ENCODE measurements at regions not wholly inside any gene's neighbourhood (a gene's known extent, or its start where the extent isn't known, plus 50 kb on each side); places are given as distances from the start of the nearest gene placed in this dataset.

GRCh38 chr6:120627612-120628011 is 706.7 kb downstream of the TBC1D32 start:
- DNase-seq (ENCODE audit: low read depth): no peak
- Histone ChIP-seq H3K4me3 (ENCODE audit: low read length) (no peak overlapping the region), H3K4me1 (ENCODE audit: control insufficient read depth, insufficient read depth, low read length) (no peaks in the 10 kb centered on the region), H3K9ac (ENCODE audit: low read length) (no peak overlapping the region), H3K27me3 (replicated peaks; ENCODE audit: control insufficient read depth, insufficient read depth, low read length) (no peaks in the 10 kb centered on the region), H3K36me3 (ENCODE audit: control insufficient read depth, insufficient read depth, low read length, severe bottlenecking) (no peaks in the 10 kb centered on the region), H3K9me3 (ENCODE audit: control insufficient read depth, low read length) (no peaks in the 10 kb centered on the region)

- Histone ChIP-seq H3K9me3 (ENCODE audit: control insufficient read depth, low read length) (no peaks in the 10 kb centered on the region), H3K9ac (ENCODE audit: low read length) (no peak overlapping the region), H3K4me1 (ENCODE audit: control insufficient read depth, insufficient read depth, low read length) (no peaks in the 10 kb centered on the region), H3K4me3 (ENCODE audit: low read length) (no peak overlapping the region), H3K36me3 (ENCODE audit: control insufficient read depth, insufficient read depth, low read length, severe bottlenecking) (no peaks in the 10 kb centered on the region), H3K27me3 (replicated peaks; ENCODE audit: control insufficient read depth, insufficient read depth, low read length) (no peaks in the 10 kb centered on the region)
- DNase-seq (ENCODE audit: low read depth): no peak
Observed at GRCh38 chr6:120622127-120622631, 712.1 kb downstream of the TBC1D32 start.

- DNase-seq (ENCODE audit: low read depth): no peak
- H3K4me3 ChIP-seq (ENCODE audit: low read length): no peak overlapping the region
- no peaks in the 10 kb centered on the region for H3K27me3 ChIP-seq (replicated peaks; ENCODE audit: control insufficient read depth, insufficient read depth, low read length)
- no peaks in the 10 kb centered on the region for H3K36me3 ChIP-seq (ENCODE audit: control insufficient read depth, insufficient read depth, low read length, severe bottlenecking)
- H3K9ac ChIP-seq (ENCODE audit: low read length): no peak overlapping the region
- no peaks in the 10 kb centered on the region for H3K9me3 ChIP-seq (ENCODE audit: control insufficient read depth, low read length)
- H3K4me1 ChIP-seq (ENCODE audit: control insufficient read depth, insufficient read depth, low read length): no peaks in the 10 kb centered on the region
Observed at GRCh38 chr6:120620900-120621299, 713.4 kb downstream of the TBC1D32 start.

- H3K4me1 ChIP-seq (ENCODE audit: control insufficient read depth, insufficient read depth, low read length): no peaks in the 10 kb centered on the region
- no peak for DNase-seq (ENCODE audit: low read depth)
- no peak overlapping the region for H3K4me3 ChIP-seq (ENCODE audit: low read length)
- no peaks in the 10 kb centered on the region for H3K27me3 ChIP-seq (replicated peaks; ENCODE audit: control insufficient read depth, insufficient read depth, low read length)
- H3K36me3 ChIP-seq (ENCODE audit: control insufficient read depth, insufficient read depth, low read length, severe bottlenecking): no peaks in the 10 kb centered on the region
- H3K9me3 ChIP-seq (ENCODE audit: control insufficient read depth, low read length): no peaks in the 10 kb centered on the region
- no peak overlapping the region for H3K9ac ChIP-seq (ENCODE audit: low read length)
Observed at GRCh38 chr6:120615238-120615637, 719.0 kb downstream of the TBC1D32 start.

- H3K36me3 ChIP-seq (ENCODE audit: control insufficient read depth, insufficient read depth, low read length, severe bottlenecking): no peaks in the 10 kb centered on the region
Observed at GRCh38 chr6:120614723-120615122, 719.6 kb downstream of the TBC1D32 start.

GRCh38 chr6:120608826-120609225 is 725.5 kb downstream of the TBC1D32 start:
- no peak overlapping the region for H3K4me3 ChIP-seq (ENCODE audit: low read length)
- no peak overlapping the region for H3K9ac ChIP-seq (ENCODE audit: low read length)
- DNase-seq (ENCODE audit: low read depth): no peak
- H3K36me3 ChIP-seq (ENCODE audit: control insufficient read depth, insufficient read depth, low read length, severe bottlenecking): no peaks in the 10 kb centered on the region
- no peaks in the 10 kb centered on the region for H3K27me3 ChIP-seq (replicated peaks; ENCODE audit: control insufficient read depth, insufficient read depth, low read length)
- no peaks in the 10 kb centered on the region for H3K4me1 ChIP-seq (ENCODE audit: control insufficient read depth, insufficient read depth, low read length)
- H3K9me3 ChIP-seq (ENCODE audit: control insufficient read depth, low read length): no peaks in the 10 kb centered on the region

More at GRCh38 chr6:120614723-120615122, 719.6 kb downstream of the TBC1D32 start:
- Histone ChIP-seq H3K27me3 (replicated peaks; ENCODE audit: control insufficient read depth, insufficient read depth, low read length) (no peaks in the 10 kb centered on the region), H3K9me3 (ENCODE audit: control insufficient read depth, low read length) (no peaks in the 10 kb centered on the region), H3K9ac (ENCODE audit: low read length) (no peak overlapping the region), H3K4me1 (ENCODE audit: control insufficient read depth, insufficient read depth, low read length) (no peaks in the 10 kb centered on the region), H3K4me3 (ENCODE audit: low read length) (no peak overlapping the region)
- DNase-seq (ENCODE audit: low read depth): no peak

GRCh38 chr6:120606743-120607142 is 727.5 kb downstream of the TBC1D32 start:
- H3K4me1 ChIP-seq (ENCODE audit: control insufficient read depth, insufficient read depth, low read length): no peaks in the 10 kb centered on the region
- H3K27me3 ChIP-seq (replicated peaks; ENCODE audit: control insufficient read depth, insufficient read depth, low read length): no peaks in the 10 kb centered on the region

GRCh38 chr6:120604510-120604909 is 729.8 kb downstream of the TBC1D32 start:
- Histone ChIP-seq H3K9ac (ENCODE audit: low read length) (no peak overlapping the region), H3K4me3 (ENCODE audit: low read length) (no peak overlapping the region)

More at GRCh38 chr6:120606743-120607142, 727.5 kb downstream of the TBC1D32 start:
- DNase-seq (ENCODE audit: low read depth): no peak
- Histone ChIP-seq H3K9me3 (ENCODE audit: control insufficient read depth, low read length) (no peaks in the 10 kb centered on the region), H3K9ac (ENCODE audit: low read length) (no peak overlapping the region), H3K4me3 (ENCODE audit: low read length) (no peak overlapping the region), H3K36me3 (ENCODE audit: control insufficient read depth, insufficient read depth, low read length, severe bottlenecking) (no peaks in the 10 kb centered on the region)

GRCh38 chr6:120590611-120591010 is 743.7 kb downstream of the TBC1D32 start:
- Histone ChIP-seq H3K9ac (ENCODE audit: low read length) (no peak overlapping the region), H3K9me3 (ENCODE audit: control insufficient read depth, low read length) (no peaks in the 10 kb centered on the region), H3K4me1 (ENCODE audit: control insufficient read depth, insufficient read depth, low read length) (no peaks in the 10 kb centered on the region), H3K36me3 (ENCODE audit: control insufficient read depth, insufficient read depth, low read length, severe bottlenecking) (no peaks in the 10 kb centered on the region), H3K4me3 (ENCODE audit: low read length) (no peak overlapping the region), H3K27me3 (replicated peaks; ENCODE audit: control insufficient read depth, insufficient read depth, low read length) (no peaks in the 10 kb centered on the region)
- DNase-seq (ENCODE audit: low read depth): no peak

More at GRCh38 chr6:120604510-120604909, 729.8 kb downstream of the TBC1D32 start:
- Histone ChIP-seq H3K36me3 (ENCODE audit: control insufficient read depth, insufficient read depth, low read length, severe bottlenecking) (no peaks in the 10 kb centered on the region), H3K9me3 (ENCODE audit: control insufficient read depth, low read length) (no peaks in the 10 kb centered on the region), H3K4me1 (ENCODE audit: control insufficient read depth, insufficient read depth, low read length) (no peaks in the 10 kb centered on the region), H3K27me3 (replicated peaks; ENCODE audit: control insufficient read depth, insufficient read depth, low read length) (no peaks in the 10 kb centered on the region)
- DNase-seq (ENCODE audit: low read depth): no peak

GRCh38 chr6:120588424-120588823 is 745.9 kb downstream of the TBC1D32 start:
- no peak for DNase-seq (ENCODE audit: low read depth)
- no peaks in the 10 kb centered on the region for H3K9me3 ChIP-seq (ENCODE audit: control insufficient read depth, low read length)
- no peak overlapping the region for H3K9ac ChIP-seq (ENCODE audit: low read length)
- H3K27me3 ChIP-seq (replicated peaks; ENCODE audit: control insufficient read depth, insufficient read depth, low read length): no peaks in the 10 kb centered on the region
- H3K4me3 ChIP-seq (ENCODE audit: low read length): no peak overlapping the region
- H3K4me1 ChIP-seq (ENCODE audit: control insufficient read depth, insufficient read depth, low read length): no peaks in the 10 kb centered on the region
- H3K36me3 ChIP-seq (ENCODE audit: control insufficient read depth, insufficient read depth, low read length, severe bottlenecking): no peaks in the 10 kb centered on the region

- no peaks in the 10 kb centered on the region for H3K4me1 ChIP-seq (ENCODE audit: control insufficient read depth, insufficient read depth, low read length)
- H3K4me3 ChIP-seq (ENCODE audit: low read length): no peak overlapping the region
- H3K9me3 ChIP-seq (ENCODE audit: control insufficient read depth, low read length): no peaks in the 10 kb centered on the region
- no peaks in the 10 kb centered on the region for H3K27me3 ChIP-seq (replicated peaks; ENCODE audit: control insufficient read depth, insufficient read depth, low read length)
- no peak overlapping the region for H3K9ac ChIP-seq (ENCODE audit: low read length)
- H3K36me3 ChIP-seq (ENCODE audit: control insufficient read depth, insufficient read depth, low read length, severe bottlenecking): no peaks in the 10 kb centered on the region
- no peak for DNase-seq (ENCODE audit: low read depth)
Observed at GRCh38 chr6:120587381-120587780, 746.9 kb downstream of the TBC1D32 start.

- Histone ChIP-seq H3K36me3 (ENCODE audit: control insufficient read depth, insufficient read depth, low read length, severe bottlenecking) (no peaks in the 10 kb centered on the region), H3K4me3 (ENCODE audit: low read length) (no peak overlapping the region), H3K27me3 (replicated peaks; ENCODE audit: control insufficient read depth, insufficient read depth, low read length) (no peaks in the 10 kb centered on the region), H3K9ac (ENCODE audit: low read length) (no peak overlapping the region), H3K9me3 (ENCODE audit: control insufficient read depth, low read length) (peaks cover 3% of the 10 kb centered on the region), H3K4me1 (ENCODE audit: control insufficient read depth, insufficient read depth, low read length) (no peaks in the 10 kb centered on the region)
- DNase-seq (ENCODE audit: low read depth): no peak
Observed at GRCh38 chr6:120584111-120584760, 750.0 kb downstream of the TBC1D32 start.

Data from adipocyte (in vitro differentiated cells).